H1 (cell line): ENCODE measurements at regions not wholly inside any gene's neighbourhood (a gene's known extent, or its start where the extent isn't known, plus 50 kb on each side); places are given as distances from the start of the nearest gene placed in this dataset.

ENCODE experiments used
- CTCF ChIA-PET: fragments of 300-600 bp; sonication (Branson Sonifier 250); formaldehyde crosslinking; loops from one replicate; lab custom pipeline; 2021; ENCODE audit not compliant: partially characterized antibody; lab: Charles Lee
- POLR2A ChIA-PET: fragments of 300-600 bp; sonication (Branson Sonifier 250); formaldehyde crosslinking; loops from one replicate; lab custom pipeline; 2021; ENCODE audit warnings: inconsistent platforms; ENCODE audit not compliant: partially characterized antibody; lab: Charles Lee
- DNase-seq, 2 experiments: peaks; one replicate each; pipeline versions ENCODE4 v3.0.0 to v3.0.0-alpha.2; 2010 to 2022; ENCODE audit warnings: low spot score in 2 of 2, low read depth in 1 of 2, mixed read lengths in 1 of 2
- FAIRE-seq: peaks from 2 replicates; lab custom pipeline; 2011; peaks lifted over from hg19 to GRCh38; lab: Jason Lieb, UNC
- H2AFZ ChIP-seq: 2 replicates; pipeline ENCODE4 v1.8.1; 2012; ENCODE audit warnings: low read length, inconsistent platforms
- H2AK5ac ChIP-seq: 2 replicates; pipeline ENCODE4 v1.6.1; 2013; ENCODE audit warnings: low read depth, low read length
- H2BK120ac ChIP-seq: replicated peaks from 2 replicates; pipeline ENCODE3; 2013; ENCODE audit warnings: low read depth, low read length, inconsistent platforms
- H2BK12ac ChIP-seq: 2 replicates; pipeline ENCODE4 v1.6.1; 2013; ENCODE audit warnings: low read depth, low read length
- H2BK15ac ChIP-seq: 2 replicates; pipeline ENCODE4 v1.6.1; 2013; ENCODE audit warnings: low read length
- H2BK20ac ChIP-seq: 2 replicates; pipeline ENCODE4 v1.6.1; 2013; ENCODE audit warnings: low read length
- H2BK5ac ChIP-seq: 2 replicates; pipeline ENCODE4 v1.6.1; 2013; ENCODE audit warnings: low read depth, low read length
- H3K14ac ChIP-seq: 2 replicates; pipeline ENCODE4 v1.6.1; 2013; ENCODE audit warnings: inconsistent platforms; ENCODE audit not compliant: insufficient read length
- H3K18ac ChIP-seq: 2 replicates; pipeline ENCODE4 v1.6.1; 2013; ENCODE audit warnings: low read length; ENCODE audit errors: extremely low read depth
- H3K23ac ChIP-seq: 2 replicates; pipeline ENCODE4 v1.6.1; 2013; ENCODE audit warnings: inconsistent platforms; ENCODE audit not compliant: insufficient read length
- H3K23me2 ChIP-seq: 2 replicates; pipeline ENCODE4 v1.6.1; 2013; ENCODE audit warnings: low read depth, low read length
- H3K27ac ChIP-seq: 2 replicates; pipeline ENCODE4 v1.6.1; 2011; ENCODE audit warnings: low read depth, low read length, inconsistent platforms
- H3K27me3 ChIP-seq, 4 experiments: replicated peaks in 1 of 4; 1 replicate in 1 of 4; 2 replicates in 3 of 4; pipeline versions ENCODE4 v1.6.1 to v1.8.1; 2011 to 2013; ENCODE audit warnings: low read length in 3 of 4, mild to moderate bottlenecking in 3 of 4, inconsistent platforms in 2 of 4, mixed read lengths in 2 of 4, moderate library complexity in 1 of 4; ENCODE audit not compliant: control insufficient read depth in 3 of 4, insufficient read depth in 3 of 4; ENCODE audit errors: extremely low read depth in 1 of 4
- H3K36me3 ChIP-seq, 4 experiments: 2 replicates each; pipeline versions ENCODE4 v1.6.1 to v1.8.1; 2011 to 2013; ENCODE audit warnings: mild to moderate bottlenecking in 4 of 4, low read length in 3 of 4, moderate library complexity in 2 of 4, control low read depth in 1 of 4, inconsistent platforms in 1 of 4; ENCODE audit not compliant: insufficient read depth in 4 of 4, control insufficient read depth in 2 of 4
- H3K4ac ChIP-seq: replicated peaks from 2 replicates; pipeline ENCODE3; 2013; ENCODE audit warnings: low read length, low read depth, mixed read lengths, inconsistent platforms; ENCODE audit not compliant: insufficient read length
- H3K4me1 ChIP-seq, 4 experiments: replicated peaks in 1 of 4; 1 replicate in 1 of 4; 2 replicates in 3 of 4; pipeline versions ENCODE4 v1.6.1 to v1.8.1; 2011 to 2013; ENCODE audit warnings: low read length in 3 of 4, inconsistent platforms in 2 of 4, mixed read lengths in 1 of 4; ENCODE audit not compliant: insufficient read depth in 4 of 4, control insufficient read depth in 3 of 4
- H3K4me2 ChIP-seq, 2 experiments: 2 replicates each; pipeline versions ENCODE4 v1.6.1 to v1.8.1; 2011 to 2013; ENCODE audit warnings: low read depth in 2 of 2, low read length in 2 of 2, control low read depth in 1 of 2, inconsistent platforms in 1 of 2, mild to moderate bottlenecking in 1 of 2; ENCODE audit not compliant: insufficient read depth in 1 of 2
- H3K4me3 ChIP-seq, 4 experiments: fragments of 200-600, 300-600 bp in 1 of 4; sonication (generic), shearing (Covaris generic), sonication (Bioruptor Twin) in 1 of 4; 2 replicates each; pipeline versions ENCODE4 v1.5.1 to v1.8.1; 2011 to 2016; ENCODE audit warnings: low read length in 4 of 4, low read depth in 3 of 4, control low read depth in 2 of 4, inconsistent platforms in 2 of 4, mild to moderate bottlenecking in 2 of 4, mixed read lengths in 1 of 4, moderate library complexity in 1 of 4; ENCODE audit not compliant: insufficient read depth in 2 of 4; ENCODE audit errors: extremely low read depth in 1 of 4
- H3K56ac ChIP-seq: replicated peaks from 2 replicates; pipeline ENCODE3; 2013; ENCODE audit warnings: low read depth, mild to moderate bottlenecking, mixed read lengths, low read length, inconsistent platforms; ENCODE audit not compliant: insufficient read length
- H3K79me1 ChIP-seq: 2 replicates; pipeline ENCODE4 v1.6.1; 2013; ENCODE audit warnings: low read depth, low read length, control low read depth
- H3K79me2 ChIP-seq, 2 experiments: 2 replicates each; pipeline versions ENCODE4 v1.6.1 to v1.8.1; 2012 to 2013; ENCODE audit warnings: low read length in 2 of 2, mild to moderate bottlenecking in 2 of 2, inconsistent platforms in 1 of 2; ENCODE audit not compliant: insufficient read depth in 2 of 2, control insufficient read depth in 1 of 2
- H3K9ac ChIP-seq, 4 experiments: replicated peaks in 1 of 4; 1 replicate in 1 of 4; 2 replicates in 3 of 4; pipeline versions ENCODE4 v1.6.1 to v1.8.1; 2011 to 2013; ENCODE audit warnings: low read depth in 3 of 4, low read length in 3 of 4, control low read depth in 2 of 4, mild to moderate bottlenecking in 2 of 4, moderate library complexity in 2 of 4, inconsistent platforms in 1 of 4; ENCODE audit errors: extremely low read depth in 1 of 4
- H3K9me3 ChIP-seq, 2 experiments: 2 replicates each; pipeline versions ENCODE4 v1.6.1 to v1.8.1; 2012 to 2013; ENCODE audit warnings: mild to moderate bottlenecking in 2 of 2, moderate library complexity in 2 of 2, control low read depth in 1 of 2, inconsistent platforms in 1 of 2, low read depth in 1 of 2, low read length in 1 of 2, mixed read lengths in 1 of 2; ENCODE audit not compliant: insufficient read depth in 2 of 2
- H4K20me1 ChIP-seq, 2 experiments: replicated peaks in 1 of 2; 2 replicates each; pipeline versions ENCODE3 to v1.8.1; 2011 to 2013; ENCODE audit warnings: inconsistent platforms in 2 of 2, low read length in 2 of 2, mild to moderate bottlenecking in 1 of 2; ENCODE audit not compliant: insufficient read depth in 2 of 2, control insufficient read depth in 1 of 2
- H4K5ac ChIP-seq: 2 replicates; pipeline ENCODE4 v1.6.1; 2013; ENCODE audit warnings: low read length, low read depth, mixed read lengths, inconsistent platforms; ENCODE audit not compliant: insufficient read length
- H4K8ac ChIP-seq: 2 replicates; pipeline ENCODE4 v1.8.0; 2013; ENCODE audit warnings: mild to moderate bottlenecking, moderate library complexity, low read length, inconsistent platforms; ENCODE audit not compliant: insufficient read depth; ENCODE audit errors: extremely low read depth
- H4K91ac ChIP-seq: replicated peaks from 2 replicates; pipeline ENCODE3; 2013; ENCODE audit warnings: low read length, mixed read lengths, inconsistent platforms; ENCODE audit not compliant: insufficient read length
- ASH2L ChIP-seq: fragments of 200-600, 300-600 bp; sonication (generic); IDR thresholded peaks from one replicate; pipeline ENCODE4 v1.7.1; 2017; ENCODE audit warnings: low read length
- BCL11A ChIP-seq, 2 experiments: IDR thresholded peaks; one replicate each; pipeline ENCODE4 v1.6.1; 2011; ENCODE audit warnings: low read depth in 2 of 2, low read length in 2 of 2, mild to moderate bottlenecking in 2 of 2
- BRCA1 ChIP-seq: IDR thresholded peaks from 2 replicates; pipeline ENCODE4 v1.6.1; 2012; ENCODE audit warnings: low read depth, low read length, improper control_type of control experiment
- CHD1 ChIP-seq: IDR thresholded peaks from 2 replicates; pipeline ENCODE4 v1.6.1; 2012; ENCODE audit warnings: low read depth, low read length, improper control_type of control experiment
- CREB1 ChIP-seq: IDR thresholded peaks from 2 replicates; pipeline ENCODE4 v1.6.1; 2012; ENCODE audit warnings: inconsistent platforms
- EZH2 ChIP-seq: fragments of 200-600 bp; sonication (generic); IDR thresholded peaks from 2 replicates; pipeline ENCODE4 v1.7.1; 2012; ENCODE audit warnings: low read depth, mild to moderate bottlenecking, moderate library complexity, low read length, inconsistent platforms; ENCODE audit not compliant: severe bottlenecking
- KDM1A ChIP-seq: fragments of 200-600, 300-600 bp; sonication (generic); IDR thresholded peaks from 2 replicates; pipeline ENCODE4 v1.7.1; 2016; ENCODE audit warnings: mild to moderate bottlenecking, low read length, borderline replicate concordance
- KDM4A ChIP-seq: IDR thresholded peaks from one replicate; pipeline ENCODE4 v1.7.1; 2012; ENCODE audit warnings: low read depth, mild to moderate bottlenecking, moderate library complexity, low read length, inconsistent platforms; ENCODE audit not compliant: severe bottlenecking
- NANOG ChIP-seq: IDR thresholded peaks from 2 replicates; pipeline ENCODE4 v1.6.1; 2011; ENCODE audit warnings: low read length, low read depth, mild to moderate bottlenecking, inconsistent platforms; ENCODE audit not compliant: insufficient read depth, poor library complexity, severe bottlenecking
- NRF1 ChIP-seq: IDR thresholded peaks from 2 replicates; pipeline ENCODE4 v1.6.1; 2011; ENCODE audit warnings: mild to moderate bottlenecking, low read depth, low read length, improper control_type of control experiment
- RAD21 ChIP-seq, 2 experiments: IDR thresholded peaks in 1 of 2; conservative IDR thresholded peaks in 1 of 2; 2 replicates each; pipeline ENCODE4 v1.6.1; 2011; ENCODE audit warnings: low read depth in 2 of 2, low read length in 2 of 2, improper control_type of control experiment in 1 of 2, inconsistent platforms in 1 of 2, mild to moderate bottlenecking in 1 of 2, moderate library complexity in 1 of 2
- SIRT6 ChIP-seq: IDR thresholded peaks from one replicate; pipeline ENCODE4 v1.7.1; 2012; ENCODE audit warnings: low read length, inconsistent platforms
- SP1 ChIP-seq: IDR thresholded peaks from 2 replicates; pipeline ENCODE4 v1.6.1; 2011; ENCODE audit warnings: low read depth, low read length
- YY1 ChIP-seq: IDR thresholded peaks from 2 replicates; pipeline ENCODE4 v1.6.1; 2011; ENCODE audit warnings: low read depth, mild to moderate bottlenecking, low read length
- WGBS, 2 experiments: shearing (Covaris generic) in 1 of 2; methylation state at CpG; one replicate each; pipeline versions ENCODE4 v1.1.6 to v1.1.7; 2013 to 2015; ENCODE audit warnings: low lambda C conversion rate in 2 of 2, mixed read lengths in 2 of 2, inconsistent platforms in 1 of 2, low coverage in 1 of 2, missing lambda C conversion rate in 1 of 2; ENCODE audit not compliant: insufficient replicate concordance in 2 of 2, insufficient coverage in 1 of 2, insufficient read length in 1 of 2; ENCODE audit errors: extremely low coverage in 1 of 2, missing lambda C conversion rate in 1 of 2; 5-methylcytosine and 5-hydroxymethylcytosine counted together

DNA sequence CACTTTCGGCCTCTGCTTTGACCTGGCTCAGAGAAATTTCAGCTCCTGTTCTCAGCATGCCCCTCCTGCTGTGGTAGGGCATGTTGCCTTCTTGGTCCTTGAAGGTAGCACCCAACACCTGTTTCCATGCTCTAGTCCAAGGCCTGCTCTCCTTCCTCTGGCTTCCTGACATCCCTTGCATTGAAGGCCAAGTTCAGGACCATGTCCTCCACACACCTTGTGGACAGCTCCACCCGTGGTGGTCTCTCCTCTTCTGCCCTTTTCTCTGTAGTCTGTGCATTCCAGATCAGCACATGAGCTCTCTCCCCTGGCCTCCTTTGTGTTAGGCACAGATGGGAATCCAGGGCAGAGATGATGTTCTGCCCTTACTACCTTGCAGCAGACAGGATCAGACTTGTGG is 225.3 kb downstream of the ADAMTS15 start:
- Histone ChIP-seq H4K91ac (no peak overlapping the region), H4K8ac (no peak overlapping the region), H3K23ac (no peak overlapping the region), H3K18ac (no peak overlapping the region), H2BK20ac (no peak overlapping the region), H2AFZ (no peak overlapping the region), H3K9me3 (peaks cover 2 to 3% of the 10 kb centered on the region in 2 experiments; a peak in 2 of 4 replicates), H4K20me1 (no peaks in the 10 kb centered on the region), H3K23me2 (no peaks in the 10 kb centered on the region), H3K56ac (no peak overlapping the region), H3K4me2 (no peak overlapping the region), H2AK5ac (no peak overlapping the region; the same call in 1 of the 2 replicates), H2BK12ac (no peak overlapping the region; the same call in 1 of the 2 replicates), H3K27me3 (no peaks in the 10 kb centered on the region), H3K4me3 (no peak overlapping the region), H2BK15ac (no peak overlapping the region), H3K4me1 (peaks cover 0 to 4% (median 2%) of the 10 kb centered on the region in 4 experiments; a peak in 3 of 7 replicates), H2BK5ac (no peak overlapping the region), H2BK120ac (no peak overlapping the region), H3K4ac (no peak overlapping the region), H3K79me1 (no peaks in the 10 kb centered on the region), H4K5ac (no peak overlapping the region), H3K79me2 (no peaks in the 10 kb centered on the region), H3K14ac (no peak overlapping the region), H3K9ac (no peak overlapping the region), H3K27ac (no peak overlapping the region), H3K36me3 (no peaks in the 10 kb centered on the region)
- CTCF ChIA-PET, result interaction anchor here (0.9 to 1.1 kb wide), 2 partner anchors 188 to 232 kb away, joined by 3 to 4 read pairs; no protein-coding TSS in a partner anchor
- no peak for FAIRE-seq
- TF ChIP-seq SIRT6 (no peak), SP1 (no peak), YY1 (no peak), NRF1 (no peak), RAD21 (IDR thresholded peaks at IDR 0.05 in 1 of 2, conservative IDR thresholded peaks at IDR 0.05 in 1 of 2; ENCODE audit: low read depth in 2 of 2, low read length in 2 of 2) (no peak), CHD1 (no peak), ASH2L (no peak), BCL11A (IDR thresholded peaks at IDR 0.05; ENCODE audit: low read depth in 2 of 2, low read length in 2 of 2) (no peak), BRCA1 (no peak), KDM1A (no peak), KDM4A (no peak), EZH2 (no peak), CREB1 (no peak), NANOG (no peak)
- no peak for DNase-seq
- 97% methylated on average over 2 of the region's 2 CpGs; no CpG with 5 or more reads in 1 of the 2 experiments for WGBS, 2 experiments
- POLR2A ChIA-PET, result no interaction called here
